Activated CD4-positive, alpha-beta T cell treated with anti-CD3 and anti-CD28 coated beads, Interleukin-2, amount 50 U/mL, for 1 hour (primary cell): ENCODE measurements at regions not wholly inside any gene's neighbourhood (a gene's known extent, or its start where the extent isn't known, plus 50 kb on each side); places are given as distances from the start of the nearest gene placed in this dataset.

Experiments
- DNase-seq: peaks from one replicate; pipeline ENCODE4 v3.0.0-alpha.2; 2020

- no peak for DNase-seq
Measured at GRCh38 chr4:101563126-101563525, 215.8 kb upstream of the PPP3CA start.

- DNase-seq: no peak
Measured at GRCh38 chr4:101556842-101557241, 209.5 kb upstream of the PPP3CA start.

DNA sequence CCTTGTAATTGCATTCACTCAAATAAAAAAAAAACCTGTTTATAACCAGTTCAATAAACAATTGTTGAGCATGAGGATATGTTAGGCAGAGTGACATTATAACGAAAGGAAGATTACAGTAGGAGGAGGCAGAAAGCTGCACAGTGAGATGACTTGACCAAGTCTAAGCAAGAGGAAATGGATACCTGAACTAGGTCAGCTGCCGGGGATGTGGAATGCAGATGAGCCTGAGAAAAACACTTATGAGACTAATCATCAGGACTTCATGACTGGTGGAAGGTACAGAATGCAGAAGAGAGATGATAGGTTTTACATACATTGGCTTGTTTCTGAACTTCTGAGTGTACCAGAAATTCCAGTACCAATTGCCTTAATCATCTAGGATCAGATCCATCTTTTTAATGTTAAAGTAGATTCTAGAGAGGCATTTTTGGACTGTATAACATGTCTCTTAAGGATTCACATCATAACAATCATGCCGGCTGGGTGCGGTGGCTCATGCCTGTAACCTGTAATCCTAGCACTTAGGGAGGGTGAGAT, 208.1 kb upstream of the PPP3CA start:
- no peak for DNase-seq

DNA sequence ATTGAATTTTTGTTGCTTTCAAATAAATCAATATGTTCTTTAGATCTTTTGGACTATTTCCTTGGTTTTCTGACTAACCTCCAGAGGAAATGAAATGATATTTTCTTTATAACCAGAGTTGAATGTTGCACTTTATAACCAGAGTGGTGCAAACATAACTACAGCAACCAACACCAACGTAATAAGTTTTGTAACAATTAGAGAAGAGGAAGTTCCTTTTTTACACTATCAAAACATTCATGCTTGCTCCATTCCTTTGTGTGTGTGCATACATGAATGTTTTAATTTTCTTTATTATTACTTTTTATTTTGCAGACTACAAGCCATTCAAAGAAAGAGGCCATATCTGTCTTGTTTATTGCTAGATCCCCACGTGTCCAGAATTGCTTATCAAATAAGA, 193.0 kb upstream of the PPP3CA start:
- no peak for DNase-seq

GRCh38 chr4:101528526-101528925, 181.2 kb upstream of the PPP3CA start:
- DNase-seq: no peak

DNA sequence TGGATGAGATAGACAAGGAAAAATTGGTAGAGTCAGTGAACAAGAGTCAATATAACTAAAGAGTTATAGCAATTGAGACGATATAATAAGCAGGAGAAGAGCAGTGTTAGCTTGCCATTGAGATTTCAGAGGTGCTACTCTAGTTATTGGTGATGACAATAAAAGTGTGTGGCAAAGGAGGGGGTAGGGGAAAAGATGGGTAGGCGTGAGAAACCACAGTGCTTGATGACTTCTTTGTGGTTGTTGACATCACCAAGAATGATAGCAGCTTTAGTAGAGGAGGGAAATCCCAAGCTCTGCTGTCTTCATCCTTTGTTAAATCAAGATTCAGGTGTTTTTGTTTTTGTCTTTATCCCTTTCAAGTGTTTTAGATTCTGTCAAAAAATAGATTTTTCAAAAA, 179.9 kb upstream of the PPP3CA start:
- DNase-seq: peak; percentile 13

- no peak for DNase-seq
Measured at GRCh38 chr4:101515566-101515965, 168.2 kb upstream of the PPP3CA start.

DNA sequence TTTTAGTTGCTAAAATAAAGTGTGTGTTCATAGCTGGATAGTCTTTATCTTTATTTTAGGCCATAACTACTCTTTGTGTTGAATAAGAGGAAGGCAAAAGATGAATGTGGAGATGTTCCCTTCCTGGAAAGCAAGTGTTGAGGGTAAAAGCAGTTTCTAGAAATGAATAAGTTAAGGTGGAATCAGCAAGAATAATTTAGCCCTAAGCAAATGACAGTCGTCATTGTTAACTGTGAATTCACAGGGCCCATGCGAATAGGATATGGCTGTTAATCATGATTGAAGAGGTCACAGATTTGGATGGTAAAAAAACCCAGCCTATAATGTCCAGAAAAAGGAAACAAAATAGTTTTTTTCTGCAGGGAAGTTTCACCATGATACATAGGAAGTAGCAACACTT, 167.8 kb upstream of the PPP3CA start:
- DNase-seq: no peak

- DNase-seq: no peak
Measured at GRCh38 chr4:101512416-101512815, 165.1 kb upstream of the PPP3CA start.

GRCh38 chr4:101501421-101501820, 154.1 kb upstream of the PPP3CA start:
- DNase-seq: no peak

DNA sequence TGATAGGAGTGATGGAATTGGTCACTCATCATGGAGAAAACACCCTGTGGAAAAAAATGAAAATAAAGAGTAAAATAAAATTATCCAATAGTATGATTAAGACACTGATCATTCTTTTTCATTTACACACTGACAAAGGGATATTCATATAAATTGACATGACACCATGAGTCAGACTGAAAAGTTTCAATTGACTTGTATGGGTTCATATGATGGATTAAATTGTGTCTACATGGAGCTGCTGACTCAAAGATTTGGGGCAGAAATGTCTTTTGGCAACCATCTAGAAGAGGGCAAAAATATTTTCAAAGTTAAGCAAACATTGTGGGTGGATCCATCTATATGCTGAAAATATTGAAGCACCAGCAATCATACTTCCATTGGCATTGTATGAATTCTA, 153.4 kb upstream of the PPP3CA start:
- no peak for DNase-seq

GRCh38 chr4:101475246-101475645, 127.9 kb upstream of the PPP3CA start:
- no peak for DNase-seq

DNA sequence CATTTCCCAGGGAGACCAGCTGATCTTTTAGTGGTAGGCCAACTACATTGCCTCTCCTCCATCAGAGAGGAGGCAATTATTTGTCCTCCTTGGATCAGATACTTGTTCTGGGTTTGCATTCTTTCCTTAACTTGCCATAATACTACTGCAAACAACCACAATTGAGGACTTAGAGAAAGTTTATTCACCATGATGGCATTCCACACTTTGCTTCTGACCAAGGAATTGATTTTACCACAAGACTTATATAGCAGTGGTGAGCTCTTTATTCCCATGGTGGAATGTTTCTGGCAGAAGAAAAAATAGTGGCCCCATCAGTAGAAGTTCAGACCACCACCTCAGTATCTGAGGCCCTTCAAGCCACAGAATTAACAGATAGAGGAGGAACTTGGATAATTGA, 123.9 kb upstream of the PPP3CA start:
- DNase-seq: no peak

- no peak for DNase-seq
Measured at GRCh38 chr4:101464596-101464995, 117.3 kb upstream of the PPP3CA start.

DNA sequence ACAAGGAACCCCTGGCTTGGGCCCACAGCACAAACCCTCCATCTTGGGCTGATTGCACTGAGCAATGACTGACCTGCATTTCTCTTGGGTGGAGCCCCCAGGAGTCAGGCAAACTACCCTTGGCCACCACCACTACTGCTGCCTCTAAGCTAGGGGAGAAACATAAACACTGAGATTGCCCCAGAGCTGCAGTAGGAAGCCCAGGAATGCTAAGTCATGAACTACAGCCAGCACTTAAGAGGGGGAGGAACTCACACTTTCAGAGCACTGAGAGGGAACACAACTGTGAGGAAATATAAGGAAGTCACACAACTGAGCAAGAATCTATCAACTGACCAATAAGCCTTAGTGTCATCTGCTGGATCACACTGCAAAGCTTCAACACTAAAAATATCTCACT, 111.6 kb upstream of the PPP3CA start:
- DNase-seq: no peak

DNA sequence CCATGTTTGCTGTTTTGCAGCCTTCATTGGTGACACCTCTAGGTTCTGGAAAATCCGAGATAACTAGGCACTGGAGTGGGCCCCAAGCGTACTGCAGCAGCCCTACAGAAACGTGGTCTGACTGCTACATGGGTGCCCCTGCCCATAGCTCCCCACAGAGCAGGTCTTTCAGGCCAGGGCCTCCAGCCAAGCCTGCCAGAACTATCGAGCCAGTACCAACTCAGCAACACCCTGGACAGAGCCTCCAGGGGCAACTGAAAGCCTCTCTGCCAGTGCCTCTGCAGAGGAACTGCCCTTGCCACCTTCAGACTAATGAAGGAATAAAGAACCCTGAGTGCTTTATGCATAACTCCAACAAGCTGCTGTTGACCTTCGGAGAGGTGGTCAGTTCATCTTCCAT, 111.1 kb upstream of the PPP3CA start:
- DNase-seq: no peak

GRCh38 chr4:101451086-101451485, 103.8 kb upstream of the PPP3CA start:
- DNase-seq: no peak

- no peak for DNase-seq
Measured at GRCh38 chr4:101441446-101441845, 94.1 kb upstream of the PPP3CA start.

GRCh38 chr4:101439926-101440325, 92.6 kb upstream of the PPP3CA start:
- DNase-seq: no peak

GRCh38 chr4:101421386-101421785, 74.1 kb upstream of the PPP3CA start:
- no peak for DNase-seq

DNA sequence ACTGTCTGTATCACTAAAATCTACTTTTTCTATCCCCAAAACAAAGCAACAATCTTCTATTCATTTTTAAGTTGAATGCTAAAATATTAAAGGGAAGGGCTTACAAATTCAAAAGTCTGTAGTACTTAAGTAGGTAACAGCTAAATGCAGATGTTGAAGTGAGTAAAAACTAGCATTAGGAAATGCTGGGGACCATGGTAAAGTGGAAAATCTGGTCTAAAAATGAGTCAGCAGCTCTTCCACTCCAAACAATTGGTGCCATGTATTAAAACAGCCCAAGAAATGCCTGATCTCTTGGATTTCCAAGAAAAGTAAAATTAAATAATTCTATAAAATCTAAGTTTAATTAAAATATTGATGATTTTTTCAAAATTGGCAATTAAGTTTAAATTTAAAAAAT, 73.3 kb upstream of the PPP3CA start:
- DNase-seq: no peak

- DNase-seq: no peak
Measured at GRCh38 chr4:101419336-101420135, 72.2 kb upstream of the PPP3CA start.

DNA sequence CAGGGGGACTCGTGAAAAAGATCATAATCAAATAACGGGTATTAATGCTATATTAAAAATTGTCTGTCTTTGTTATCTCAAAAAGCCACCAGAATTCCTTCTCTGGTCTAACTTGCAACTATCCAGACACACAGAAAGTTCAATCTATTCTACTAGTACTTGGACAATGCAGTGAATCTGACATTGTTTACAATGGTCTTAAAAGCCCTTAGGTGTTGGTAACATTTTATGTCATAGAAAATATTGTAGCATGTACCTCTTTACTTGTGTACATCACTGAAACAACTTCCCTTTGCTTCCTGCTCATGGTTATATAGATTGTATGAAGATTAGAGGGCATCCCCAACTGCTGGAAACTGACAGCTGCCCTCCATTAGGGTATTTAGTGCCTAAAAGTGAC, 71.1 kb upstream of the PPP3CA start:
- DNase-seq: no peak

GRCh38 chr4:101418055-101418454, 70.7 kb upstream of the PPP3CA start:
- peak; percentile 12 for DNase-seq

DNA sequence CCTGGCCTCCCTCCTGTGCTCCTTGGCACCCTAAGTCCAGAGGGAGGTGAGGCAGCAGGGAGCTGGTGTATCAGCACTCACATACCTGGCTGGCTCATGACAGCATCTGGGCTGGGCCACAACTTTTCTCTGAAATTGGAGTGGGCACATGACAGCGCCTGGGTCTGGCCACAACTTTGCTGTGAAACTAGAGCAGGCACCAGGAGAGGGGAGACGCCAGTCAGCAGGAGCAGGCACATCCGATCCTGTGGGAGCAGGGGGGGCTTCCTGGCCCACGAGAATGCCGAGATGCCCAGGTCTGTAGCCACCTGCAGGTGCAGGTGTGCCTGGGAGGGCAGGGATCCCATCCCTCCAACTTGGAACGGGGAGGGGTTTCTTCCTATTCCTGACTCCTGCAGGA, 69.7 kb upstream of the PPP3CA start:
- DNase-seq: no peak
